C4-2B (cell line): ENCODE measurements at regions not wholly inside any gene's neighbourhood (a gene's known extent, or its start where the extent isn't known, plus 50 kb on each side); places are given as distances from the start of the nearest gene placed in this dataset.

Experiments used
- H3K27ac ChIP-seq: fragments of 450-650 bp; 2 replicates; pipeline ENCODE4 v1.5.1; 2017
- CTCF ChIP-seq: fragments of 450-650 bp; conservative IDR thresholded peaks from 2 replicates; pipeline ENCODE4 v1.5.1; 2017; ENCODE audit warnings: mild to moderate bottlenecking
- ZFX ChIP-seq: fragments of 450-650 bp; IDR thresholded peaks from 2 replicates; pipeline ENCODE4 v1.6.1; 2017

- TF ChIP-seq ZFX (no peak), CTCF (no peak)
Observed at GRCh38 chr18:78833833-78834232, 145.8 kb upstream of the SALL3 start.

GRCh38 chr18:78836838-78837237 is 142.8 kb upstream of the SALL3 start:
- TF ChIP-seq ZFX, result no peak
- TF ChIP-seq CTCF, result no peak

More at GRCh38 chr18:78833833-78834232, 145.8 kb upstream of the SALL3 start:
- H3K27ac ChIP-seq, result no peak overlapping the region

GRCh38 chr18:78837754-78838153 is 141.9 kb upstream of the SALL3 start:
- H3K27ac ChIP-seq, result no peak overlapping the region
- TF ChIP-seq ZFX, result no peak
- TF ChIP-seq CTCF, result no peak

More at GRCh38 chr18:78836838-78837237, 142.8 kb upstream of the SALL3 start:
- H3K27ac ChIP-seq, result no peak overlapping the region

GRCh38 chr18:78838183-78838582 is 141.4 kb upstream of the SALL3 start:
- H3K27ac ChIP-seq, result no peak overlapping the region
- no peak for TF ChIP-seq ZFX
- no peak for TF ChIP-seq CTCF

GRCh38 chr18:78849046-78849445 is 130.6 kb upstream of the SALL3 start:
- no peak for TF ChIP-seq CTCF
- TF ChIP-seq ZFX, result no peak
- no peak overlapping the region for H3K27ac ChIP-seq

- no peak overlapping the region for H3K27ac ChIP-seq
- no peak for TF ChIP-seq CTCF
- no peak for TF ChIP-seq ZFX
Observed at GRCh38 chr18:78849458-78849857, 130.2 kb upstream of the SALL3 start.

GRCh38 chr18:78853341-78853740 is 126.3 kb upstream of the SALL3 start:
- H3K27ac ChIP-seq, result no peak overlapping the region
- TF ChIP-seq ZFX (no peak), CTCF (no peak)
